Keratinocyte (primary cell): ENCODE measurements at regions not wholly inside any gene's neighbourhood (a gene's known extent, or its start where the extent isn't known, plus 50 kb on each side); places are given as distances from the start of the nearest gene placed in this dataset.

ENCODE experiments used
- DNase-seq: peaks from one replicate; pipeline ENCODE4 v3.0.0-alpha.2; 2011; ENCODE audit warnings: low read depth, missing footprints, low spot score
- FAIRE-seq: peaks from 2 replicates; lab custom pipeline; 2011; peaks lifted over from hg19 to GRCh38; lab: Jason Lieb, UNC
- H2AFZ ChIP-seq: 2 replicates; pipeline ENCODE4 v1.6.0; 2012; ENCODE audit warnings: low read length, control low read depth, inconsistent platforms; ENCODE audit not compliant: control insufficient read depth
- H3K27ac ChIP-seq: 2 replicates; pipeline ENCODE4 v1.5.1; 2011; ENCODE audit warnings: low read length; ENCODE audit not compliant: control insufficient read depth, insufficient read depth
- H3K27me3 ChIP-seq: 3 replicates; pipeline ENCODE4 v1.6.0; 2011; ENCODE audit warnings: low read length; ENCODE audit not compliant: control insufficient read depth, insufficient read depth; ENCODE audit errors: extremely low read depth
- H3K36me3 ChIP-seq, 2 experiments: 2 replicates in 1 of 2; 3 replicates in 1 of 2; pipeline ENCODE4 v1.5.1; 2011; ENCODE audit warnings: low read length in 2 of 2, mild to moderate bottlenecking in 1 of 2; ENCODE audit not compliant: control insufficient read depth in 2 of 2, insufficient read depth in 2 of 2; ENCODE audit errors: extremely low read depth in 1 of 2
- H3K4me1 ChIP-seq: 3 replicates; pipeline ENCODE4 v1.5.1; 2011; ENCODE audit warnings: low read length; ENCODE audit not compliant: control insufficient read depth, insufficient read depth; ENCODE audit errors: extremely low read depth
- H3K4me2 ChIP-seq: 3 replicates; pipeline ENCODE4 v1.6.0; 2011; ENCODE audit warnings: low read depth, low read length; ENCODE audit not compliant: control insufficient read depth, insufficient read depth; ENCODE audit errors: extremely low read depth
- H3K4me3 ChIP-seq, 3 experiments: fragments of 200-600 bp in 1 of 3; sonication (generic) in 1 of 3; 2 replicates in 2 of 3; 3 replicates in 1 of 3; pipeline ENCODE4 v1.5.1; 2011 to 2016; ENCODE audit warnings: low read length in 3 of 3, mild to moderate bottlenecking in 3 of 3, control low read depth in 2 of 3, inconsistent platforms in 1 of 3, low read depth in 1 of 3, mixed read lengths in 1 of 3, mixed run types in 1 of 3, moderate library complexity in 1 of 3; ENCODE audit not compliant: control insufficient read depth in 2 of 3, insufficient read depth in 2 of 3; ENCODE audit errors: extremely low read depth in 1 of 3
- H3K79me2 ChIP-seq: 2 replicates; pipeline ENCODE4 v1.6.0; 2012; ENCODE audit warnings: low read length; ENCODE audit not compliant: control insufficient read depth, insufficient read depth
- H3K9ac ChIP-seq: 3 replicates; pipeline ENCODE4 v1.6.0; 2011; ENCODE audit warnings: low read length; ENCODE audit not compliant: control insufficient read depth, insufficient read depth; ENCODE audit errors: extremely low read depth
- H3K9me1 ChIP-seq: 3 replicates; pipeline ENCODE4 v1.6.0; 2011; ENCODE audit warnings: low read length; ENCODE audit not compliant: control insufficient read depth, insufficient read depth; ENCODE audit errors: extremely low read depth
- H3K9me3 ChIP-seq: 2 replicates; pipeline ENCODE4 v1.5.1; 2012; ENCODE audit warnings: low read depth, low read length; ENCODE audit not compliant: control insufficient read depth
- H4K20me1 ChIP-seq: 3 replicates; pipeline ENCODE4 v1.6.0; 2011; ENCODE audit warnings: low read length; ENCODE audit not compliant: control insufficient read depth, insufficient read depth; ENCODE audit errors: extremely low read depth
- EZH2 ChIP-seq: IDR thresholded peaks from one replicate; pipeline ENCODE4 v1.6.1; 2012; ENCODE audit warnings: inconsistent platforms, mild to moderate bottlenecking, low read length, moderate library complexity
- dilution Hi-C: fragments of 300-500 bp; cut with MboI; formaldehyde crosslinking; loops from one replicate; pipeline ENCODE4 v1.7.0; 2020; ENCODE audit warnings: low sequenced_read_pairs; ENCODE audit not compliant: extremely low pct_ligation_motif_present
- TF ChIP-seq, protein P1 (sequence below), 3 experiments: IDR thresholded peaks in 1 of 3; conservative IDR thresholded peaks in 1 of 3; optimal IDR thresholded peaks in 1 of 3; 2 replicates in 2 of 3; 3 replicates in 1 of 3; pipeline versions ENCODE3 to v1.5.1; 2011; ENCODE audit warnings: low read length in 3 of 3, mild to moderate bottlenecking in 3 of 3, moderate library complexity in 2 of 3, control low read depth in 1 of 3, inconsistent platforms in 1 of 3; ENCODE audit not compliant: insufficient read depth in 2 of 3; ENCODE audit errors: extremely low read depth in 1 of 3

DNA sequence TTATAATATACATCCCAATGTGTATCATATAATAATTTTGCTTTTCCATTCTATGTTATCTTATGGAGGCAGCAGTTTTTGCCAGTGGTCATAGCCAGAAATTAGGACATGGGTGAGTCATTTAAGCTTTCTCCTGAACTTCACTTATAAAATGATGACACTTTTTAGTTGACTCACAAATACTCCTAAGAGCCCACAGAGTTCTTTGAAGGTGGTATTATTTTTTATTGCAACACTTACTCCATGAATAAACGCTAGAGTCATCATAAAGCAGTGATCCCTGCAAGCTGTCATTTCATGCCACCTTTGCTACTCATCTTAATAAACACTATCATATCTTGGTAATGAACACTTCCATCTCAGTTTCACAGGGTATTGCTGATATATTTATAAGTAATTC, 69.9 kb upstream of the MAPRE2 start:
- H3K9me1 ChIP-seq: no peaks in the 10 kb centered on the region
- no peaks in the 10 kb centered on the region for H3K4me1 ChIP-seq
- H3K9me3 ChIP-seq: no peaks in the 10 kb centered on the region
- DNase-seq: no peak
- H3K9ac ChIP-seq: no peak overlapping the region
- TF ChIP-seq EZH2: no peak
- TF ChIP-seq, protein P1, sequence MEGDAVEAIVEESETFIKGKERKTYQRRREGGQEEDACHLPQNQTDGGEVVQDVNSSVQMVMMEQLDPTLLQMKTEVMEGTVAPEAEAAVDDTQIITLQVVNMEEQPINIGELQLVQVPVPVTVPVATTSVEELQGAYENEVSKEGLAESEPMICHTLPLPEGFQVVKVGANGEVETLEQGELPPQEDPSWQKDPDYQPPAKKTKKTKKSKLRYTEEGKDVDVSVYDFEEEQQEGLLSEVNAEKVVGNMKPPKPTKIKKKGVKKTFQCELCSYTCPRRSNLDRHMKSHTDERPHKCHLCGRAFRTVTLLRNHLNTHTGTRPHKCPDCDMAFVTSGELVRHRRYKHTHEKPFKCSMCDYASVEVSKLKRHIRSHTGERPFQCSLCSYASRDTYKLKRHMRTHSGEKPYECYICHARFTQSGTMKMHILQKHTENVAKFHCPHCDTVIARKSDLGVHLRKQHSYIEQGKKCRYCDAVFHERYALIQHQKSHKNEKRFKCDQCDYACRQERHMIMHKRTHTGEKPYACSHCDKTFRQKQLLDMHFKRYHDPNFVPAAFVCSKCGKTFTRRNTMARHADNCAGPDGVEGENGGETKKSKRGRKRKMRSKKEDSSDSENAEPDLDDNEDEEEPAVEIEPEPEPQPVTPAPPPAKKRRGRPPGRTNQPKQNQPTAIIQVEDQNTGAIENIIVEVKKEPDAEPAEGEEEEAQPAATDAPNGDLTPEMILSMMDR (optimal IDR thresholded peaks at IDR 0.05 in 1 of 3, IDR thresholded peaks at IDR 0.05 in 1 of 3, conservative IDR thresholded peaks at IDR 0.05 in 1 of 3; ENCODE audit: extremely low read depth in 1 of 3, insufficient read depth in 2 of 3, low read length in 3 of 3): no peak
- no peak overlapping the region for H3K27ac ChIP-seq
- FAIRE-seq: no peak
- H3K79me2 ChIP-seq: no peaks in the 10 kb centered on the region
- H3K4me3 ChIP-seq: no peak overlapping the region
- H4K20me1 ChIP-seq: no peaks in the 10 kb centered on the region
- peaks cover 19% of the 10 kb centered on the region for H3K27me3 ChIP-seq
- dilution Hi-C loops: no loop called here
- H2AFZ ChIP-seq: no peak overlapping the region
- no peaks in the 10 kb centered on the region for H3K36me3 ChIP-seq
- H3K4me2 ChIP-seq: no peak overlapping the region

DNA sequence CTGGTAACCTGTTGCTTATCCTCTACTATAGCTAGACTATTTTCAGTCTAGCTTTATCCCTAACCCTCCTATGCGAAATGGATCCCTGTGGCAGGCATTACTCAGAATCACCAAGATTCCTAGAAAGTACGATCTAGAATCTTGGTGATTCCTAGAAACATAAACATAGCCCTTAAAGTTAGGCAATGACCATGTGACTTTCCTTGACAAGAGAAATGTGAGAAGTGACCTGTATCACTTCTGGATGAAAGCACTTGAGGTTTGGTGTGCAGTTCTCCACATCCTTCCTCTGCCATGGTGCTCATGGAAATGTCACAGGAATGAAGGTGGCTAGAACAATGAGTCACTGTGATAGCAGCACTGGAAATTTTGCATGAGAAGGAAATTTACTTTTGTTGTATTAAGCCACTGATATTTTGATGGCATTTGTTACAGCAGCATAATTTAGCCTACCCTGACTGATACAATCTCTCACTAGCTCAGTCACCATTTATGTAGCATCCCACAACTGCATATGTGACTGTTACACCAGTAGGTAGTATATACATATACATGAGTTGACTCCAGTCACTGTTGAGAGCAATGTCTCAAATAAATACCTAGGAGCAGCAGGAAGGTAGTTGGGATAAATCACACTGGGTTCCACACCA, 68.3 kb upstream of the MAPRE2 start:
- no peak overlapping the region for H3K4me3 ChIP-seq
- TF ChIP-seq, protein P1 (optimal IDR thresholded peaks at IDR 0.05 in 1 of 3, IDR thresholded peaks at IDR 0.05 in 1 of 3, conservative IDR thresholded peaks at IDR 0.05 in 1 of 3; ENCODE audit: extremely low read depth in 1 of 3, insufficient read depth in 2 of 3, low read length in 3 of 3): no peak
- TF ChIP-seq EZH2: no peak
- no peak overlapping the region for H3K4me2 ChIP-seq
- H3K27ac ChIP-seq: no peak overlapping the region
- H3K27me3 ChIP-seq: peaks cover 35% of the 10 kb centered on the region
- no peak overlapping the region for H3K9ac ChIP-seq
- DNase-seq (no peak), FAIRE-seq (no peak)
- H3K36me3 ChIP-seq: no peaks in the 10 kb centered on the region
- no peaks in the 10 kb centered on the region for H3K9me3 ChIP-seq
- no peaks in the 10 kb centered on the region for H3K9me1 ChIP-seq
- H2AFZ ChIP-seq: no peak overlapping the region
- dilution Hi-C loops: no loop called here
- no peaks in the 10 kb centered on the region for H4K20me1 ChIP-seq
- H3K4me1 ChIP-seq: peaks cover 9% of the 10 kb centered on the region
- no peaks in the 10 kb centered on the region for H3K79me2 ChIP-seq
